Effector CD8-positive, alpha-beta T cell (primary cell): ENCODE measurements at regions not wholly inside any gene's neighbourhood (a gene's known extent, or its start where the extent isn't known, plus 50 kb on each side); places are given as distances from the start of the nearest gene placed in this dataset.

ENCODE experiments used
- DNase-seq: peaks from one replicate; lab custom pipeline; 2025; lab: John Stamatoyannopoulos, UW

- no peak for DNase-seq
These were observed 54.4 kb upstream of the C1orf174 start for GRCh38 chr1:3954170-3955169.

- no peak for DNase-seq
These were observed 55.2 kb upstream of the C1orf174 start for GRCh38 chr1:3955196-3955772.

- no peak for DNase-seq
These were observed 56.6 kb upstream of the C1orf174 start for GRCh38 chr1:3956527-3957170.

DNA sequence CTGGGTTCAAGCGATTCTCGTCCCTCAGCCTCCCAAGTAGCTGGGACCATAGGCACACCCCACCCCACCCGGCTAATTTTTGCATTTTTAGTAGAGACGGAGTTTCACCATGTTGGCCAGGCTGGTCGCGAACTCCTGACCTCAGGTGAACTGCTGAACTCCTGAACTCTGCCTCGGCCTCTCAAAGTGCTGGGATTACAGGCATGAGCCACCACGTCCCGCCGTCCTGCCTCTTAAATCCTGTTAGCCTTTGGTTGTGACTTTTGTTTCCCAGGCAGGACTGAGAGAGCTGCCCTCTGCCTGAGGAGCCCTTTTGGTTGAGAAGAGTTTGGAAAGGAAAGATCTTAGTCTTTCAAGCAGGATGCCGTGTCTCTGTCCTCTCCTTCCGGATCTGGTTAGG, 59.3 kb upstream of the C1orf174 start:
- DNase-seq, result no peak

GRCh38 chr1:3963554-3963953, 63.5 kb upstream of the C1orf174 start:
- DNase-seq, result no peak

GRCh38 chr1:3965693-3966092, 65.6 kb upstream of the C1orf174 start:
- no peak for DNase-seq

- no peak for DNase-seq
These were observed 68.8 kb upstream of the C1orf174 start for GRCh38 chr1:3968851-3969250.

GRCh38 chr1:3971981-3972380, 71.9 kb upstream of the C1orf174 start:
- no peak for DNase-seq

GRCh38 chr1:3975903-3976630, 76.0 kb upstream of the C1orf174 start:
- no peak for DNase-seq

DNA sequence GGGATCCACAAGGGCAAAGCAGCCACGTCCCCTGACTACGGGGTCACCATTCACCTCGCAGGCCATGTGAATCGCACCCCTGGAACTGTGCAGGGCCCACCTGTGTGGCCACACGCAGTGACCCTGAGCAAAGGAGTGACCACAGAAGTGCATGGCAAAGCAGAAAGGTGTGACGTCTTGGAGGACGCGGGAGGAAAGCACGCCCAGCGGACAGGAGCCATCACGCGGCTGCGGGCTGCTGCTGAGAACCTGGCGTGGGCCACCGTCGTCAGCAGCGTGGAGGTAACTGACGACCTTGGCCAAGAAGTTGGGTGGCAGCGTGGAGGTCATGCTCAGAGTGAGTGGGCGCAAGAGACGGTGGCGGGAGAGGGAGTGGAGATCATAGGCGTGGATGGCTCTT, 76.7 kb upstream of the C1orf174 start:
- DNase-seq, result no peak

DNA sequence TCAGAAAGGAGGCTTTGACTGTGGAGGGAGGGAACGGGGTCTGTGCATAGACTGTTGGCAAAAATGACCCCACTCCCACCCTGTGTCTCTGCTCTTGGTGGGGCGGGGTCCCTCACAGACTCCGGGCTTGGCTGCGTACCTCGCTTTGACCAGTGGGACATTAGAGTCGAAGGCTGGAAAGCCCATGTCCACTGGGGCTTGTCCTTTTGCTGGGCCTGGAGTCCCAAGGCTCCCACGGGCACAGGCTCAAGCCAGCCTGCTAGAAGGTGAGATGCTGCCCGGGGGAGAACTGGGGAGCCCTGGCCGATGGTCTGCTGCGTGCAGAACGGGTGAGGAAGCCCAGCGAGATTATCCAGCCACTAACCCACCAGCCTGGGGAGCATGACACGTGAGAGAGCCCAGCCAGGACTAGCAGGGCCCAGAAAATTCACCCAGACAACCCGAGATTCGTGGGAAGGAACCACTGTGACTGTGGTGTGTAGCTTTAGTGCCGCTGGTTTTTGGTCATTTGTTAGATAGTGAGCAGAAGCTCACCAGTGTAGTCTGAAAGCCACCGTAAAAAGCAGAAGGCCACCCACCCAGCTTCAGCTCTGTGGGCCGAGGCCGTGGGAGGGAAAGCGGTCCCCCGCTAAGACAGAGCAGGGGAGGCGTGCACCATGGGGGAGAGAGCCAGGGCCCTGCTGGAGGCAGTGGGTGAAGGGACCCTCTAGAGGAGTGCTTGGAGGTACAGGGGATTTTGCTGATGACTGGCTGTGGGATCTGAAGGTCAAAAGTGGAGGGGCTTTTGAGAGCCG, 78.3 kb upstream of the C1orf174 start:
- no peak for DNase-seq

- no peak for DNase-seq
These were observed 78.9 kb upstream of the C1orf174 start for GRCh38 chr1:3978990-3979325.

- no peak for DNase-seq
These were observed 81.2 kb upstream of the C1orf174 start for GRCh38 chr1:3981261-3981660.

GRCh38 chr1:3981746-3982505, 81.9 kb upstream of the C1orf174 start:
- no peak for DNase-seq

DNA sequence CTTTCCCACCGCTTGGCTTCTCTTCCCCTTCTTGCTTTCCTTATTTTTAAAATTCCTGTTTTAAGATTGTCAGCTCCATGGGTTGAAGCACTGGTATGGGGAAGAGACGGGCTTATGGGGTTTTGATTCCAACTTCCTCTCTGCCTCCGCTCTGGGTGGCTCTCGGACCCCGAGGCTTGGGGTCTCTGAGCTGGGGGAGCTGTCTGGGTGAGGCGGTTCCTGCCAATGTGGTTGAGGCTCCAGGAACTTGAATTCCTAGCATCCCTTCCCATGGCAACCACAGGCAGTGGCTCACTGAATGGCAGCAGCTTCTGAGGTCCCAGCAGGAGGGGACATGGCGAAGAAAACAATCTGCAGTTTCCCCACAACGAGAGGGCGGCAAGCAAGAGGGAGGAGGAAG, 83.1 kb upstream of the C1orf174 start:
- DNase-seq, result no peak

DNA sequence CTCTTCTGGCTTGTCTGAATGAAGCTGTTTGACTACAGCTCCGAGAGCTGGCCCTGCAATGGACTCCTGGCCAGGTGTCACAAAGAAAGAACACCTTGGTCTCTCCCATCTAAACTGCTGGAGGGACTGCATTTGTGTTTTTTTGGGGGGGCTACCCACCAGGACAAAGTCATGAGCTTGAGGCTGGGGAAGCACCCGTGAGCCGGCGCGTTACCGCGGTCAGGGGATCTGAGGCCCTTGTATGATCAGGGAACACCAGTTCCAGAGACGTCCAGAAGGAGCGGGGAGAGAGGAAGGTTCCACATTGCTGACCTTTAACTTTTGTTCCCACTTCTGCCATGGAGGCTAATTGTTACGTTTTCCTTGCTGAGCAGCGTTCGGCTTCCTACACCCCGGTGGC, 84.5 kb upstream of the C1orf174 start:
- no peak for DNase-seq

DNA sequence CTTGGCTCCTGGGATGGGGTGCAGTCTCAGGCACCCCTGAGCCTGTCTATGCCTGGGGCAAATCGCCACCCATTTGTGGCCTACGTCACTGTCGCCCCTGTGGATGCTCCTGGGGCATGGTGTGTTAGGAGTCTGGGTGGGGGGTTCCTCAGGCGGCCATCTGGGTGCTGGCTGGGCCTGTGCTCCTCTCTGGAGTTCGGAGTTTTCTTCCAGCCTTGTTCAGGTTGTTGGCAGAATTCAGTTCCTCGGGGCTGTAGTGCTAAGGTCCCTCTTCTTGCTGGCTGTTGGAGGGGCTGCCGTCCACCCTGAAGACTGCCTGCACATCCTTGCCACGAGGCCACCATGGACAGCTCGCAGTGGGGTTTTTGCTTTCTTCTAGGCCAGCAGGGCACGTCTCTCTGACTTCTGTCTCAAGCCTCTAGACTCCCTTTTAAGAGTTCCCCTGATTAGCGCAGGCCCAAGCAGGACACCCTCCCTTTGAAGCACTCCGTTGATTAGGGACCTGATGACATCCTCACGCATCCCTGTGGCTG, 86.7 kb upstream of the C1orf174 start:
- no peak for DNase-seq

GRCh38 chr1:3987669-3988235, 87.7 kb upstream of the C1orf174 start:
- DNase-seq, result no peak

- DNase-seq, result no peak
These were observed 88.4 kb upstream of the C1orf174 start for GRCh38 chr1:3988431-3988830.

DNA sequence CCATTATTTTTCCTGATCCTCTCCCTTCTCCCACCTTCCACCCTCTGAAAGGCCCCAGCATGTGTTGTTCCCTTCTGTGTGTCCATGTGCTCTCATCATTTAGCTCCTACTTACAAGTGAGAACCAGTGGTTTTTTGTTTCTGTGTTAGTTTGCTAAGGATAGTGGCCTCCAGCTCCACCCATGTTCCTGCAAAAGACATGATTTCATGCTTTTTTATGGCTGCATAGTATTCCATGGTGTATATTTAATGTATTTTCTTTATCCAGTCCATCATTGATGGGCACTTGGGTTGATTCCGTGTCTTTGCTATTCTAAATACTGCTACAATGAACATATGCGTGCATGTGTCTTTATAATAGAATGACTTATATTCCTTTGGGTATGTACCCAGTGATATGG, 89.4 kb upstream of the C1orf174 start:
- no peak for DNase-seq
